Head of caudate nucleus (tissue), 42 donors: ENCODE measurements at regions not wholly inside any gene's neighbourhood (a gene's known extent, or its start where the extent isn't known, plus 50 kb on each side); places are given as distances from the start of the nearest gene placed in this dataset.
"Not testable (repeated sequence)": the region's sequence is repeated elsewhere in the genome, so short reads cannot be mapped to it uniquely, and the experiment has no call there.

Experiments used
- DNase-seq, 42 donors: peaks; one replicate each; pipeline versions ENCODE4 v3.0.0 to v3.0.0-alpha.2; 2020 to 2021; ENCODE audit warnings: mixed read lengths in 7 of 42
- intact Hi-C: fragments of 100-400 bp; cut with DNase I; formaldehyde crosslinking; loops from one replicate; pipeline ENCODE4 v1.15.0; 2022

GRCh38 chr12:97957109-97957508, 494.5 kb downstream of the RMST start:
- no peak for DNase-seq
- intact Hi-C loops: no loop called here

- no peak for DNase-seq
- intact Hi-C loops: no loop called here
Measured at GRCh38 chr12:97960225-97960624, 497.6 kb downstream of the RMST start.

- intact Hi-C loops: no loop called here
- DNase-seq: peak in 21 of 42 donors; percentile 4 to 68 (median 30)
Measured at GRCh38 chr12:97960741-97961608, 498.4 kb downstream of the RMST start.

GRCh38 chr12:97967831-97968230, 505.2 kb downstream of the RMST start:
- intact Hi-C loops: no loop called here
- DNase-seq: no peak

- intact Hi-C loops: no loop called here
- peak in 21 of 42 donors; percentile 5 to 57 (median 20) for DNase-seq
Measured at GRCh38 chr12:97968641-97969197, 506.1 kb downstream of the RMST start.

GRCh38 chr12:97977870-97978405, 515.3 kb downstream of the RMST start:
- intact Hi-C loops: no loop called here
- no peak for DNase-seq

GRCh38 chr12:97982684-97983083, 520.1 kb downstream of the RMST start:
- DNase-seq: no peak
- intact Hi-C loops: no loop called here

- no peak for DNase-seq
- intact Hi-C loops: no loop called here
Measured at GRCh38 chr12:97983796-97984195, 521.2 kb downstream of the RMST start.

GRCh38 chr12:97984436-97984835, 521.8 kb downstream of the RMST start:
- no peak for DNase-seq
- intact Hi-C loops: no loop called here

- peak in 1 of 42 donors; percentile 10 for DNase-seq
- intact Hi-C loops: no loop called here
Measured at GRCh38 chr12:97984974-97985580, 522.5 kb downstream of the RMST start.

GRCh38 chr12:97985834-97986233, 523.2 kb downstream of the RMST start:
- no peak for DNase-seq
- intact Hi-C loops: no loop called here

- intact Hi-C loops, DNase-seq: not testable (repeated sequence)
Measured at GRCh38 chr12:97988588-97988987, 526.0 kb downstream of the RMST start.

GRCh38 chr12:97989366-97989940, 525.9 kb upstream of the TMPO start:
- intact Hi-C loops: no loop called here
- DNase-seq: no peak

GRCh38 chr12:97994746-97995484, 520.5 kb upstream of the TMPO start:
- no peak for DNase-seq
- intact Hi-C loops: no loop called here

- intact Hi-C loops: no loop called here
Measured at GRCh38 chr12:97995559-97995958, 519.8 kb upstream of the TMPO start.

GRCh38 chr12:98001430-98001829, 514.0 kb upstream of the TMPO start:
- no peak for DNase-seq
- intact Hi-C loops: no loop called here

More at GRCh38 chr12:97995559-97995958, 519.8 kb upstream of the TMPO start:
- no peak for DNase-seq

- intact Hi-C loops: no loop called here
- peak in 33 of 42 donors; percentile 4 to 67 (median 33) for DNase-seq
Measured at GRCh38 chr12:98002887-98003493, 512.4 kb upstream of the TMPO start.

GRCh38 chr12:98007963-98008362, 507.4 kb upstream of the TMPO start:
- intact Hi-C loops: no loop called here
- no peak for DNase-seq

GRCh38 chr12:98013560-98013959, 501.8 kb upstream of the TMPO start:
- intact Hi-C loops: no loop called here

More at GRCh38 chr12:98013560-98013959, 501.8 kb upstream of the TMPO start:
- DNase-seq: no peak
